Transverse colon (tissue), 4 donors: ENCODE measurements at regions not wholly inside any gene's neighbourhood (a gene's known extent, or its start where the extent isn't known, plus 50 kb on each side); places are given as distances from the start of the nearest gene placed in this dataset.

ENCODE experiments used
- DNase-seq: peaks from one replicate; pipeline ENCODE4 v3.0.0-alpha.2; 2019
- H3K27ac ChIP-seq, 4 donors: fragments of 200-600 bp; sonication (generic); 2 replicates each; pipeline ENCODE4 v1.5.1; 2016 to 2018; ENCODE audit warnings: inconsistent platforms in 4 of 4
- H3K27me3 ChIP-seq: fragments of 200-600 bp; sonication (generic); 2 replicates; pipeline ENCODE4 v1.5.1; 2017; ENCODE audit warnings: inconsistent platforms
- H3K36me3 ChIP-seq, 4 donors: fragments of 200-600 bp; sonication (generic); 2 replicates each; pipeline ENCODE4 v1.5.1; 2017 to 2019; ENCODE audit warnings: inconsistent platforms in 4 of 4
- H3K4me1 ChIP-seq, 4 donors: fragments of 200-600 bp; sonication (generic); 2 replicates each; pipeline ENCODE4 v1.5.1; 2017 to 2020; ENCODE audit warnings: inconsistent platforms in 4 of 4
- H3K4me3 ChIP-seq, 4 donors: fragments of 200-600 bp; sonication (generic); 1 replicate in 1 of 4; 2 replicates in 3 of 4; pipeline versions ENCODE4 v1.5.1 to v1.6.1; 2017 to 2019; ENCODE audit warnings: inconsistent platforms in 4 of 4
- H3K9me3 ChIP-seq, 2 donors: fragments of 200-600 bp; sonication (generic); 2 replicates each; pipeline ENCODE4 v1.5.1; 2017 to 2019; ENCODE audit warnings: inconsistent platforms in 2 of 2
- CTCF ChIP-seq, 5 experiments: fragments of 200-600 bp in 3 of 5; fragments of 450-650 bp in 2 of 5; sonication (generic) in 3 of 5; IDR thresholded peaks; 1 replicate in 2 of 5; 2 replicates in 3 of 5; pipeline ENCODE4 v1.5.1; 2016 to 2017; ENCODE audit warnings: antibody characterized with exemption in 5 of 5, inconsistent platforms in 3 of 5, mild to moderate bottlenecking in 2 of 5, moderate library complexity in 1 of 5
- EP300 ChIP-seq: sonication (generic); formaldehyde crosslinking; IDR thresholded peaks from one replicate; pipeline ENCODE4 v1.6.1; 2017; ENCODE audit warnings: antibody characterized with exemption, low read depth
- POLR2A ChIP-seq: fragments of 450-650 bp; IDR thresholded peaks from one replicate; pipeline ENCODE4 v1.6.1; 2016; ENCODE audit warnings: antibody characterized with exemption, mild to moderate bottlenecking, moderate library complexity
- POLR2AphosphoS5 ChIP-seq, 3 donors: sonication (generic); formaldehyde crosslinking; IDR thresholded peaks; one replicate each; pipeline ENCODE4 v1.6.1; 2016; ENCODE audit warnings: antibody characterized with exemption in 3 of 3
- WGBS, 2 donors: methylation state at CpG; one replicate each; pipeline ENCODE4 v1.1.5; 2018; ENCODE audit warnings: low coverage in 1 of 2; 5-methylcytosine and 5-hydroxymethylcytosine counted together
- in situ Hi-C, 4 donors: fragments of 200-750 bp; cut with MboI; loops; one replicate each; pipeline versions ENCODE4 v1.15.0 to v1.15.1; 2017; ENCODE audit warnings: low sequenced_read_pairs in 3 of 4, low pct_ligation_motif_present in 1 of 4, low pct_unique_long_range_greater_than_20kb in 1 of 4
- intact Hi-C: fragments of 100-400 bp; cut with DNase I; formaldehyde crosslinking; loops from one replicate; pipeline ENCODE4 v1.15.1; 2023; ENCODE audit warnings: low total_unique reads

- H3K27me3 ChIP-seq, result no peaks in the 10 kb centered on the region
- no peak overlapping the region for H3K27ac ChIP-seq
- no peak for TF ChIP-seq POLR2A
- no peak overlapping the region for H3K4me3 ChIP-seq
- in situ Hi-C loops, result no loop called here
- DNase-seq, result no peak
- H3K9me3 ChIP-seq, result no peaks in the 10 kb centered on the region
- intact Hi-C loops, result no loop called here
- peaks cover 0 to 2% (median 0%) of the 10 kb centered on the region in 4 donors for H3K4me1 ChIP-seq
- no peaks in the 10 kb centered on the region for H3K36me3 ChIP-seq
- 56 to 66% methylated on average over 3 to 5 of the region's 5 CpGs for WGBS, 2 donors
Observed at GRCh38 chr11:122178795-122179194, 62.8 kb upstream of the BLID start.

GRCh38 chr11:122177238-122177637 is 61.2 kb upstream of the BLID start:
- no peak for DNase-seq
- Histone ChIP-seq H3K4me1 (peaks cover 0 to 2% (median 0%) of the 10 kb centered on the region in 4 donors), H3K4me3 (no peak overlapping the region), H3K27ac (no peak overlapping the region), H3K9me3 (no peaks in the 10 kb centered on the region), H3K27me3 (no peaks in the 10 kb centered on the region), H3K36me3 (no peaks in the 10 kb centered on the region)
- WGBS, 2 donors, result 64 to 75% methylated on average over 1 of the region's 1 CpG
- TF ChIP-seq CTCF (IDR thresholded peaks at IDR 0.05), result no peak
- TF ChIP-seq EP300, result no peak
- no peak for TF ChIP-seq POLR2AphosphoS5 (IDR thresholded peaks at IDR 0.05)
- no peak for TF ChIP-seq POLR2A
- intact Hi-C loops (no loop called here), in situ Hi-C loops (no loop called here)

- Histone ChIP-seq H3K9me3 (no peaks in the 10 kb centered on the region), H3K4me1 (peaks cover 0 to 2% (median 0%) of the 10 kb centered on the region in 4 donors), H3K27ac (no peak overlapping the region), H3K4me3 (no peak overlapping the region), H3K27me3 (no peaks in the 10 kb centered on the region), H3K36me3 (no peaks in the 10 kb centered on the region)
- in situ Hi-C loops (no loop called here), intact Hi-C loops (no loop called here)
- WGBS, 2 donors, result 52 to 78% methylated on average over 2 to 3 of the region's 3 CpGs
- no peak for TF ChIP-seq EP300
- no peak for TF ChIP-seq POLR2AphosphoS5 (IDR thresholded peaks at IDR 0.05)
- TF ChIP-seq CTCF (IDR thresholded peaks at IDR 0.05), result no peak
- no peak for DNase-seq
Observed at GRCh38 chr11:122176651-122177050, 60.6 kb upstream of the BLID start.

GRCh38 chr11:122175306-122175705 is 59.3 kb upstream of the BLID start:
- H3K9me3 ChIP-seq, result no peaks in the 10 kb centered on the region
- no peak overlapping the region for H3K4me3 ChIP-seq
- peaks cover 0 to 2% (median 0%) of the 10 kb centered on the region in 4 donors for H3K4me1 ChIP-seq
- DNase-seq, result no peak
- TF ChIP-seq POLR2A, result no peak
- no peak for TF ChIP-seq POLR2AphosphoS5 (IDR thresholded peaks at IDR 0.05)
- TF ChIP-seq CTCF (IDR thresholded peaks at IDR 0.05), result no peak
- TF ChIP-seq EP300, result no peak
- no peaks in the 10 kb centered on the region for H3K27me3 ChIP-seq
- in situ Hi-C loops (no loop called here), intact Hi-C loops (no loop called here)
- WGBS, 2 donors, result 75 to 89% methylated on average over 3 of the region's 3 CpGs
- H3K36me3 ChIP-seq, result no peaks in the 10 kb centered on the region
- no peak overlapping the region for H3K27ac ChIP-seq

- no peak for DNase-seq
- Histone ChIP-seq H3K27ac (no peak overlapping the region), H3K4me3 (no peak overlapping the region), H3K9me3 (no peaks in the 10 kb centered on the region), H3K27me3 (no peaks in the 10 kb centered on the region), H3K4me1 (no peaks in the 10 kb centered on the region), H3K36me3 (no peaks in the 10 kb centered on the region)
- WGBS, 2 donors, result 69% methylated on average over 4 of the region's 4 CpGs; no CpG with 5 or more reads in 1 of the 2 donors
- in situ Hi-C loops, result no loop called here
- intact Hi-C loops, result no loop called here
- TF ChIP-seq POLR2A (no peak), POLR2AphosphoS5 (IDR thresholded peaks at IDR 0.05) (no peak), CTCF (IDR thresholded peaks at IDR 0.05) (no peak), EP300 (no peak)
Observed at GRCh38 chr11:122173587-122173986, 57.6 kb upstream of the BLID start.
